NCI-H146 (cell line): ENCODE measurements at regions not wholly inside any gene's neighbourhood (a gene's known extent, or its start where the extent isn't known, plus 50 kb on each side); places are given as distances from the start of the nearest gene placed in this dataset.

Source experiments
- DNase-seq: peaks from one replicate; lab custom pipeline; 2025; lab: John Stamatoyannopoulos, UW

- DNase-seq: no peak
Observed at GRCh38 chr16:79790854-79791253, 190.3 kb upstream of the MAF start.

- no peak for DNase-seq
Observed at GRCh38 chr16:79788949-79789348, 188.4 kb upstream of the MAF start.

GRCh38 chr16:79786389-79786788, 185.9 kb upstream of the MAF start:
- no peak for DNase-seq

- no peak for DNase-seq
Observed at GRCh38 chr16:79784007-79784406, 183.5 kb upstream of the MAF start.

GRCh38 chr16:79777679-79778078, 177.1 kb upstream of the MAF start:
- DNase-seq: no peak

GRCh38 chr16:79776243-79776847, 175.8 kb upstream of the MAF start:
- no peak for DNase-seq

- DNase-seq: no peak
Observed at GRCh38 chr16:79772784-79773183, 172.2 kb upstream of the MAF start.

GRCh38 chr16:79772048-79772447, 171.5 kb upstream of the MAF start:
- DNase-seq: no peak

- peak; percentile 65 for DNase-seq
Observed at GRCh38 chr16:79770244-79771064, 169.9 kb upstream of the MAF start.

- no peak for DNase-seq
Observed at GRCh38 chr16:79769928-79770243, 169.3 kb upstream of the MAF start.

GRCh38 chr16:79769270-79769927, 168.9 kb upstream of the MAF start:
- no peak for DNase-seq

GRCh38 chr16:79768276-79768970, 167.9 kb upstream of the MAF start:
- DNase-seq: no peak

- no peak for DNase-seq
Observed at GRCh38 chr16:79767421-79768275, 167.1 kb upstream of the MAF start.

- no peak for DNase-seq
Observed at GRCh38 chr16:79765901-79766394, 165.4 kb upstream of the MAF start.

GRCh38 chr16:79765431-79765830, 164.9 kb upstream of the MAF start:
- no peak for DNase-seq

GRCh38 chr16:79764415-79765110, 164.0 kb upstream of the MAF start:
- DNase-seq: no peak

GRCh38 chr16:79762217-79762616, 161.7 kb upstream of the MAF start:
- DNase-seq: no peak

GRCh38 chr16:79758615-79759346, 158.2 kb upstream of the MAF start:
- no peak for DNase-seq

GRCh38 chr16:79757968-79758367, 157.4 kb upstream of the MAF start:
- no peak for DNase-seq

- no peak for DNase-seq
Observed at GRCh38 chr16:79757163-79757562, 156.6 kb upstream of the MAF start.
